Lower lobe of right lung (tissue), 2 donors: ENCODE measurements at regions not wholly inside any gene's neighbourhood (a gene's known extent, or its start where the extent isn't known, plus 50 kb on each side); places are given as distances from the start of the nearest gene placed in this dataset.

Experiments
- ATAC-seq, 2 donors: fragments of 200-7000 bp; cut with Tn5 transposase; one replicate each; pipeline ENCODE4 v1.9.1; 2020 to 2022; ENCODE audit warnings: mild to moderate bottlenecking in 2 of 2, moderate library complexity in 2 of 2
- DNase-seq: peaks from one replicate; pipeline ENCODE4 v3.0.0-alpha.2; 2020
- H3K27ac ChIP-seq: fragments of 200-600 bp; one replicate; pipeline ENCODE4 v1.8.0; 2022
- H3K27me3 ChIP-seq: fragments of 200-600 bp; one replicate; pipeline ENCODE4 v1.8.0; 2022; ENCODE audit warnings: low read depth
- H3K36me3 ChIP-seq: fragments of 200-600 bp; one replicate; pipeline ENCODE4 v1.8.0; 2022; ENCODE audit warnings: mild to moderate bottlenecking
- H3K4me1 ChIP-seq: fragments of 200-600 bp; one replicate; pipeline ENCODE4 v1.8.0; 2022
- H3K4me3 ChIP-seq: fragments of 200-600 bp; one replicate; pipeline ENCODE4 v1.8.0; 2022; ENCODE audit warnings: mild to moderate bottlenecking
- H3K9me3 ChIP-seq: fragments of 200-600 bp; one replicate; pipeline ENCODE4 v1.8.0; 2022
- intact Hi-C: fragments of 100-400 bp; cut with DNase I; formaldehyde crosslinking; loops from one replicate; pipeline ENCODE4 v1.11.0; 2022
- TF ChIP-seq, protein P1 (sequence below): fragments of 200-600 bp; IDR thresholded peaks from one replicate; pipeline ENCODE4 v1.8.0; 2022; ENCODE audit warnings: antibody characterized with exemption, mild to moderate bottlenecking
- donor health status: DM: no; HTN: yes; CAD: no; lungs with severe emphysema.

DNA sequence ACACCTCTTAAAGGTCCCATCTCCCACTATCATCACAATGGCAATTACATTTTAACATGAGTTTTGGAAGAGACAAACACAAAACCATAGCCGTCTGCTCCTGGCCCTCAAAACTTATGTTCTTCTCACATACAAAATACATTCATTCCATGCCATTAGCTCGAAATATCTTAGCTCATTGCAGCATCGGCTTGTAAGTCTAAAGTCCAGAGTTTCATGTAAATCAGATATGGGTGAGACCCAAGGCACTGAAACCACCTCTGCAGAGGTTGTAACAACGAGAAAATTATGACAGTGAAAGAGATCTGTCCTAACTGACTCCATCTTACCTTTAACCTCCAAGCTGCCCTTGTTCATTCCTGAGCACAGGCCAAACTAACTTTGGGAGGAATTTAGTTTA is 635.0 kb upstream of the SPRY2 start:
- intact Hi-C loops, result no loop called here
- DNase-seq (no peak), ATAC-seq (no peak)
- H3K27ac ChIP-seq, result no peak overlapping the region
- no peaks in the 10 kb centered on the region for H3K36me3 ChIP-seq
- no peaks in the 10 kb centered on the region for H3K9me3 ChIP-seq
- no peaks in the 10 kb centered on the region for H3K27me3 ChIP-seq
- H3K4me3 ChIP-seq, result no peak overlapping the region
- TF ChIP-seq, protein P1, sequence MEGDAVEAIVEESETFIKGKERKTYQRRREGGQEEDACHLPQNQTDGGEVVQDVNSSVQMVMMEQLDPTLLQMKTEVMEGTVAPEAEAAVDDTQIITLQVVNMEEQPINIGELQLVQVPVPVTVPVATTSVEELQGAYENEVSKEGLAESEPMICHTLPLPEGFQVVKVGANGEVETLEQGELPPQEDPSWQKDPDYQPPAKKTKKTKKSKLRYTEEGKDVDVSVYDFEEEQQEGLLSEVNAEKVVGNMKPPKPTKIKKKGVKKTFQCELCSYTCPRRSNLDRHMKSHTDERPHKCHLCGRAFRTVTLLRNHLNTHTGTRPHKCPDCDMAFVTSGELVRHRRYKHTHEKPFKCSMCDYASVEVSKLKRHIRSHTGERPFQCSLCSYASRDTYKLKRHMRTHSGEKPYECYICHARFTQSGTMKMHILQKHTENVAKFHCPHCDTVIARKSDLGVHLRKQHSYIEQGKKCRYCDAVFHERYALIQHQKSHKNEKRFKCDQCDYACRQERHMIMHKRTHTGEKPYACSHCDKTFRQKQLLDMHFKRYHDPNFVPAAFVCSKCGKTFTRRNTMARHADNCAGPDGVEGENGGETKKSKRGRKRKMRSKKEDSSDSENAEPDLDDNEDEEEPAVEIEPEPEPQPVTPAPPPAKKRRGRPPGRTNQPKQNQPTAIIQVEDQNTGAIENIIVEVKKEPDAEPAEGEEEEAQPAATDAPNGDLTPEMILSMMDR, result no peak
- H3K4me1 ChIP-seq, result no peaks in the 10 kb centered on the region

GRCh38 chr13:80973721-80974120 is 632.8 kb upstream of the SPRY2 start:
- H3K27me3 ChIP-seq, result no peaks in the 10 kb centered on the region
- no peaks in the 10 kb centered on the region for H3K9me3 ChIP-seq
- intact Hi-C loops, result no loop called here
- DNase-seq (no peak), ATAC-seq (no peak)
- H3K4me1 ChIP-seq, result no peaks in the 10 kb centered on the region
- no peaks in the 10 kb centered on the region for H3K36me3 ChIP-seq
- H3K4me3 ChIP-seq, result no peak overlapping the region
- H3K27ac ChIP-seq, result no peak overlapping the region
- TF ChIP-seq, protein P1, result no peak

DNA sequence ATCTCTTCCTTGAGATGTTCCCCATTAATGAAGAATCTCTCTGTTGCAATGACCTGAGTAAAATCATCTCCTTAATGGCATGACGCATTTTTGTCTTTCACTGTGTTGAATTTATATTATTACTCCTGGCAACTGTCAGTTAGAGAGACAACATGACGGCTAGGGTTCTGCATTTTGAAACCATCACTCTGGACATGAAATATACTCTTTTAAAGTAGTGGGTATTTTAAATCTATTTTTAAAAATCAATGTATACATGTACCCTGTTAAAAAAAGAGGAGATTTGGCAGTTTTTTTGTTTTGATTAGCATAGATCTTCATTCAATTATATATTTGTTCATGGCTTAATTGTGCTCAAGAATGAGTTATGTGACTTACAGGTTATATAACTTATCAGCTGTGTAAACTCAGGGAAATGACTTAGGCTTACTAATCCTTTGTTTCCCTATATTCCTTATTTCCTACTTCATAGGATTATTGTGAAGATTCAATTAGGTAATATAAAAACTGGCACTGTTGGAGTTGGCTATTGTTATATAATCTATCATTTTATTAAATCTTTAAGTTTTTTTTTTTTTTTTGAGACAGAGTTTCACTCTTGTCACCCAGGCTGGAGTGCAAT is 632.0 kb upstream of the SPRY2 start:
- TF ChIP-seq, protein P1, result no peak
- ATAC-seq, result no peak
- DNase-seq, result no peak
- Histone ChIP-seq H3K36me3 (no peaks in the 10 kb centered on the region), H3K4me1 (no peaks in the 10 kb centered on the region), H3K27me3 (no peaks in the 10 kb centered on the region), H3K27ac (no peak overlapping the region), H3K4me3 (no peak overlapping the region), H3K9me3 (no peaks in the 10 kb centered on the region)
- intact Hi-C loops, result no loop called here

- TF ChIP-seq, protein P1, result no peak
- Histone ChIP-seq H3K9me3 (no peaks in the 10 kb centered on the region), H3K4me3 (no peak overlapping the region), H3K4me1 (no peaks in the 10 kb centered on the region), H3K36me3 (no peaks in the 10 kb centered on the region), H3K27me3 (no peaks in the 10 kb centered on the region), H3K27ac (no peak overlapping the region)
- no peak for ATAC-seq
- no peak for DNase-seq
- intact Hi-C loops, result no loop called here
Measured at GRCh38 chr13:80965097-80965496, 624.2 kb upstream of the SPRY2 start.

GRCh38 chr13:80962855-80963254 is 621.9 kb upstream of the SPRY2 start:
- H3K36me3 ChIP-seq, result no peaks in the 10 kb centered on the region
- TF ChIP-seq, protein P1, result no peak
- H3K27me3 ChIP-seq, result no peaks in the 10 kb centered on the region
- no peak for ATAC-seq
- no peak for DNase-seq
- H3K4me3 ChIP-seq, result no peak overlapping the region
- H3K4me1 ChIP-seq, result no peaks in the 10 kb centered on the region
- H3K27ac ChIP-seq, result no peak overlapping the region
- intact Hi-C loops, result no loop called here
- no peaks in the 10 kb centered on the region for H3K9me3 ChIP-seq
